NCI-H1092 treated with DMSO at 0.1 percent for 48 hours (cell line): ENCODE measurements at regions not wholly inside any gene's neighbourhood (a gene's known extent, or its start where the extent isn't known, plus 50 kb on each side); places are given as distances from the start of the nearest gene placed in this dataset.

ENCODE experiments used
- DNase-seq: peaks from one replicate; lab custom pipeline; 2025; lab: John Stamatoyannopoulos, UW

DNA sequence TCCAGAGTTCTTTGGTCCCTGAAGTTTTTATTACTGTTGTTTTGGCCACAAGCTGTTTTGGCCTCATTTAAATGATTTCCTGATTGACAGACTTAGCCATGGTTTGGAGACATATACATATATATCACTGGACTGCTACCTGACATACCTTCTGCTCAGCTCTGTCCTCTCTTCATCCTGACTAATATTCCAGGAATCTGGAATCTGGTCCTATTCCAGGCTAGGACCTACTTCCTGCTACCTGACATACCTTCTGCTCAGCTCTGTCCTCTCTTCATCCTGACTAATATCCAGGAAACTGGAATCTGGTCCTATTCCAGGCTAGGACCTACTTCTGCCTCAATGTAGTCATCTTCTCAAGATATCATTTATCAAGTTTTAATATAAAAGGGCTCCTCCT, 724.4 kb upstream of the ROBO1 start:
- no peak for DNase-seq

DNA sequence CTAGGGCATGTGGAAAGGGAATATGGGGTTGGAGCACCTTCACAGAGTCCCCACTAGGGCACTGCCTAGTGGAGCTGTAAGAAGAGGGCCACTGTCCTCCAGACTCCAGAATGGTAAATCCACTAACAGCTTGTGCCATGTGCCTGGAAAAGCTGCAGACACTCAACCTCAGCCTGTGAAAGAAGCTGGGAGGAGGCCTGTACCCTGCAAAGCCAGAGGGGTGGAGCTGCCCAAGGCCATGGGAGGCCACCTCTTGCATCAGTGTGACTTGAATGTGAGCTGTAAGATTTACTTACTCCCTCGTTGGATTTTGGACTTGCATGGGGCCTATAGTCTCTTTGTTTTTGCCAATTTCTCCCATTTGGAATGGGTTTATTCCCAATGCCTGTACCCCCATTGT, 705.2 kb upstream of the ROBO1 start:
- DNase-seq = no peak

DNA sequence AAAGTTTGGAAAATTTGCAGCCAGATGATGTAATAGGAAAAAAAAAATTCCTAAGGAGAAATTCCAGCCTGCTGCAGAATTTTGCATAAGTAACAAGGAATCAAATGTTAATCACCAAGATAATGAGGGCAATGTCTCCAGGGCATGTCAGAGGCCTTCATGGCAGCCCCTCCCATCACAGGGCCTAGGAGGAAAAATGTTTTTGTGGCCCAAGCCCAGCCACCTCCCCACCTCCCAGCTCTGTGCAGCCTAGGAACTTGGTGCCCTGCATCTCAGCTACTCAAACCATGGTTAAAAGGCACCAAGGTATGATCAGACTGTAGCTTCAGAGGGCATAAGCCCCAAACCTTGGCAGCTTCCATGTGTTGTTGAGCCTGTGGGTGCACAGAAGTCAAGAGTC, 704.7 kb upstream of the ROBO1 start:
- DNase-seq = no peak

DNA sequence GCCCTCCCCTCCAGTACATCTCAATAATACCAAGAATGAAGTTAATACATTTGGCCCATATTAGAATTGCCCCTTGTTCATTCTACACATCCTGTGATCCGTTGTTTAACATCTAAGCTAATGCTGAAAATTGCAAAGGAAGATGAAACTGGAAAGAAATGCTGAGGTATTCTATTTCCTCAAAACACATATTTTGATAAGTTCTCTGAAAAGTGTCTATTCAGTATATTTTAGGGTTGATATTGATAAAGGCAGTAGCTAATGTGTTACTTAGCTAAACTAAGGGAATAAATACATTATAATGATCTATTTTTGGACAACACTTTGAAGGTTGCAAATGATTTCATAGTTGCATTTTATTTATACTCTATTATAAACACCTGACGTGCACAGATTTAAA, 702.6 kb upstream of the ROBO1 start:
- no peak for DNase-seq

DNA sequence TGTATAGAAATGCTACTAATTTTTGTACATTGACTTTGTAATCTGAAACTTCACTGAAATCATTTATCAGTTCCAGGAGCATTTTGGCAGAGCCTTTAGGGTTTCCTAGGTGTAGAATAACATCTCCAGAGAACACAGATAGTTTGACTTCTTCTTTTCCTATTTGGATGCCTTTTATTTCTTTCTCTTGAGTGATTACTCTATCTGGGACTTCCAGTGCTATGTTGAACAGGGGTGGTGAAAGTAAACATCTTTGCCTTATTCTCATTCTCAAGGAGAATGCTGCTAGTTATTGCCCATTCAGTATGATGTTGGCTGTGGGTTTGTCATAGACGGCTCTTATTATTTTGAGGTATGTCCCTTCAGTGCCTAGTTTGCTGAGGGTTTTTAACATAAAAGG, 697.9 kb upstream of the ROBO1 start:
- no peak for DNase-seq

DNA sequence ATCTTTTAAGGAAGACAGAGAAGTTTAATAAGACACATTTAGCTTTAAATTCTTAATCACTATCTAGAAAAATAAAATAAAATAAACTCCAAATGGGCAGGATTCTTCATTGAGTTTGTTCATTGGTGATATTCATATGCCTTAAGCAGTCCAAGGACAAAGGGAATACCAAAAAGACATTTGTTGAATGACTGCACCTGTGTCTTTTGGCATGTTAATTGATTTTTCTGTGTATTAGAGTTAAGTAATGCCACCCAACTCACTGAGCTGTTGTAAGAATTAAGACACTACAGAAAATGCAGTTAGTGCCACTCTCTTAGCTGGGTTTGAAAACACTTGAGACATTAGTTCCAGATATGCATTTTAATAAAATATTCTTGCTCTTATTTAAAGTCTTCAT, 683.6 kb upstream of the ROBO1 start:
- no peak for DNase-seq

DNA sequence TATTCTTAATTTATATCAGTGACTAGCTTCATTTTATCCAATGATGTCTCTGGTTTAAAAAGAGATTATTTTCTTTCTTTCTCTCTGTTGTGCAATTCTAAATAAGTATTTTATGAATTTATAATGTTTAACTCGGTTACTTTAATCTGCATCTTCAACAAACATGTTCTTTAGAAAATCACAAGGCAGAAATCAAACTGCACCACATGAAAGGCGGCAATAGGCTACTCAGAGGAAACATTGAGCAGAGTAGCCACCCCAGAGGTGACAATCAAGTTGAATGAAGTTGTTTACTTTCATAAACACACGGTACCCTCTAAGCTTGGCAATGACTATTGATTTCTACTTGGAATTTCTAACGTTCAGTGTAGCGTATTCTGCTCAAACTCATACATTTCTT, 677.8 kb upstream of the ROBO1 start:
- DNase-seq = no peak

DNA sequence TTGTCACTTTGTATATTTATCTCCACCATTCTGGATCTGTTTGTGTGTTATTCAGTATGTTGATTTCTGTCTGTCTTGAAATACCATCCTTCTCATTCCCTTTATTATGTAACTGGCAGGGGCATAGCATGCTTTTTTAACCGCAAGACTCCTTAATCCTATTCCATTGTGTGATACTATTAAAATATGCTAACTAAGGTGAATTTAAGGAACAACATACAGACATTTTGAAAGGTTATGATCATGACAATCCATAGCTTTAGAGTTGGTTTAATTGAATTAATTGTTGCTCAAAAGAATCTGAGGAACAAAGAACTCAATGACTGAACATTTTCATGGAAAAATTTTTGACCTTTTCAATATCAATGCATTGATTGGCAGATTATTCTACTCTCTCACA, 677.3 kb upstream of the ROBO1 start:
- DNase-seq = no peak

DNA sequence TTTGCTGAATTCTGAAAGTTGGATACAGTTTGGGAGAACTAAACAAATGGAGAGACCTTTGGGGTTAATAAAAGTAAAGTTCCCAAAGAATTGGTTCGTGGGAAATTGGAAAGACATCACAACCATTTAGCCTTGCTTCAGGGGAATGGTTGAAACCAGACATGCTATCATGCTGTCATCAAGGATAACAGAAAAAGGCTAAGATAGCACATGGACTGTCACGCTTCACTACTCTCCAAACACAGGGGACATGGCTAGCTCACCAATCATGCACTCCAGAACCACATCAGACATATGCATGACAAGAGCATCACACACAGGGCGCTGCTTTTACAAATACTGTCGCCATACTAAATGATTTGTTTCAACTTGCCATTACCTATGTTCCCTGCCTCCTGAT, 671.7 kb upstream of the ROBO1 start:
- no peak for DNase-seq

DNA sequence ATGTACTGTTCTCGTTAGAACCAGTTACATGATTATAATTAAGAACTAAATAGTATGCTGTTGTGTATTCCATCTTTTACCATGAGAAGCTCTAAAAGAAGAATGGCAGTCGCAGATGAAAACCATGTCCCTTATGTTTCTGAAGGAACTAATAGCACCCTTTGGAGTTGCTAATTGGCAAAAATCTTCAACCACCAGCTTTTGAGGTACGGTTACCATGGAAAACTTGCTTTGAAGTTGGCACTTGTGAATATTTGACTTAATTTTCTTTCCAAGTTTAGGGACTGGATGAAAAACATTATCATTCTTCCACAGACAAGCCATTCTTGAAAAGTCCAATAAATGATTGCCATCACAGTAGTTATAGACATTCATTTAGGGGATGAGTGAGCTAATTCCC, 666.6 kb upstream of the ROBO1 start:
- no peak for DNase-seq

DNA sequence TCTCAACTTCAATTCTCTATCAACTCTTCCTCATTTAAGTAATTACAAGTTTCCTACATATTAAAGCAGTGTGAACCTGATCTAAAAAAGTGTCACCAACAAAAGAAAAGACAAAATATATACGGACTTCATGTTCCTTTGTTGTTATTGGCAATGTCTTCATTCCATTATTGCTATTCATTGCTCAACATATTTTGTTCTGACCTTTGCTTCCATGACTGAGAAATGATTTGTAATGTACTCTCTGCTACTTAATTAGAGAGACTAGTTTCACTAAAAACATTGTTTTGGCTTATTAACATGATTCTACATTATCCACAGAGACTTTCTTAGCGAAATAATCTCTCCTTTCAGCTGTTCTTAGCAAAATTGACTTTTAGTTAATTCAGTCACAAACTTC, 657.2 kb upstream of the ROBO1 start:
- DNase-seq = no peak

DNA sequence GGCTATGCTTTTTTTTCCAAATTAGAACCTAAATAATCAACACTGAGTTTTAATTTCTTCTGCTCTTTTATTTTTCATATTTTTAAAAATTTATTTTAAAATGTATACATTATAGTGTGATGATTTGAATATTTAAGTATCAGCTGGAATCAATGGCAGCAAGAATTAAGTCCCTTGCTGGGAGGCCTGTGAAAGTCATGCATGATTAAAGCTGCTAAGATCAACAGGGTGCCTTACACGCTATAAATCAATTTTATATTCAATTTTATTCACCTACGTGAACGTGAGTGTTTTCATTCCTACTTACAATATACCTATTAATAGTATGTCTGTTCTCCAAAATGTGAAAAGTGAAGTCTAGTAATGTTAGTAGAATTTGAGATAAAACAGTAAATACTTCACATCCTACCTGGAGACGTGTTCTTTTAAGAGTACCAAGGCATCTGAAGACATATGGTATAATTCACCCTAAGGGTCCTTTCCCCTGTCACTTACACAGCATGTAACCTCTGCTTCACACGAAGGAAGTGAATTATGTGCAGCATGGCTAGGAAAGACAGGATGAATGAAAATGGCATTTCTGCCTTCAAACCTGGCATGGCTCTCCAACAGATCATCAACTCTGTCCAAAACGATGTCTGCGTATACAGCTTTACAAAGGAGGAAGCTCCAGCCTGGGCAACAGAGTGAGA, 640.4 kb upstream of the ROBO1 start:
- no peak for DNase-seq

DNA sequence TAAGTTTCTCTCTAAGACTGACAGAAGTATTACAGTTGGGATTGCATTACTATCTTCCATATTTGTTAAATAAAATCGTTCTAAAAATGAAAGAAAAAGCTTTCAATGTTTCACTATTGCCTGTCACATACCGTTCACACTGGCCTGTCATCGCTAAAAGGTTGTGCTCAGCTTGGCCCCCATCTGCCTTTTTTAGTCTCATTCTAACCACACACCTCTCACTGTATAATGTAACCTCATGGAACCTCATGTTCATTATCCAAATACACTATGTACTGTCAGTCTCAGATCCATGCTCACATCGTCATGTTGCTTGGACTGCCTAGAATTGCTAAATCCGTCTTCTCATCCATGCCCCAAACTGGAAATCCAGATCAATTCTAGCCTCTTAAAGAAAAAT, 637.8 kb upstream of the ROBO1 start:
- DNase-seq = no peak

DNA sequence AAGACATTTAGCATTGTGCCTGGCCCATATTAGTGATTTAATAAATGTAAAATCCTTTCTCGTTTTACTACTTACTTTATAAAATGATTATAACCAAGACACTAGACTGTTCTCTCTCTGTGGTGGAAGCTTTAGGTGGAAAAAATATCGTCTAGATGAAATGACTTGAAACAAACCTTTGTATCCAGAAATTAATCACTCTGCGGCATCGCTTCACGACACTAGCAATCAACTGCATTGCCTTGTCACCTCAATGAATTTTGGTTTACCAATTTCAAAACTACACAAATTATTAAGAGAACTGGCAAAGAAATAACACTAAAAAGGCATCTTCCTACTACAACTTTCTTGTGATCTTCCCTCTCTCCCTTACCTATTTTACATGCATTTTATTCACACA, 627.2 kb upstream of the ROBO1 start:
- no peak for DNase-seq

DNA sequence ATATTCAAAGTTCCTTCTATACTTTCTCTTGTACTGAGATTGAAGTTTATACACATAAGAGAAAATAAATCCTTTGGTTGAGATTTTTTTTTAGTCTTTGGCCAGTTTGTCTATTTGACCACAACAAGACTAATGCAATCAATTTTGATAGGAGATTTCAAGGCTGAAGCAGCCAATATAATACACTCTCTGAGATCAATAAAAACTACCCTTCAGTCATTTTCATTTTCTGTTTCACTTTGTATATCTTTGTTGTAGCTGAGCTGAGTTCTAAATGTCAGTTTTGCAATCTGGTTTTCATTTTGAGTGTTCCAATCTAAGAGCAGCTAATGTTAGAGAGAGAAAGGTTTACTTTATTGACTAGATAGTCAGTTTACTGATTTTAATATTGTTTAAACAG, 623.8 kb upstream of the ROBO1 start:
- DNase-seq = no peak

DNA sequence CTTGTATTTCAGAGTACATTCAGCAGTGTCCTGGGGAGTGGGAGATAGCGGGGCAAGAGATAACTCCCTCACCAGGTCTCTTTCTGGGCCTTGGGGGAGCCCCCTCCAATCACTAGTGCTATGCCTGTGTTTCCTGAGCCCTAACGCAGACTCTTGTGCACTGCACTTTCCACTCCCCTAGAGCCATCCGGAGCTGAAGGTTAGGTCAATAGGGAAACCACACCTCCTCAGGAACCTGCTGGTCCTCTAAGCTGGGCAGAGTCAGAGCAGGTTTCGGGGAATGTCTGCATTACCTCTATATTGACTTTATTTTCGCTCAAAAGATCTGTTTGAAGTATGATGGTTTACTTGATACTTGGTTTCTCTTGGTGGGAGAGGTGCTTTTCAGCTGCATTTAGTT, 617.0 kb upstream of the ROBO1 start:
- no peak for DNase-seq

DNA sequence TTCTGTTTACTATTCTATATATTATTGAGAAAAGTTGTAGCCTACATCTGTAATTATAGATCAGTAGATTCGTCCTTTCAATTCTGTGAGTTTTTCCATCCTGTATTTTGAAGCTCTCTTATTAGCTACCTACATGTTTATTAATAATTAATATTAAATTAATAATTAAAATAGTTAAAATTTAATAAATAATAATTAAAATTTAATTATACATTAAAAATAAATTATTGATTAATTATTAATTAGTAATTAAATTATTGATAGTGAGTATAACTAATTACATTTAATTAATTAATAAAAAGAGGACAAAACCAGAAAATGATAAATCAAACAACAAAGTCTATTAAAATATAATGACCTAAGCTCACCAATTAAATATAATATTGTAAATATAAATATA, 606.6 kb upstream of the ROBO1 start:
- no peak for DNase-seq

DNA sequence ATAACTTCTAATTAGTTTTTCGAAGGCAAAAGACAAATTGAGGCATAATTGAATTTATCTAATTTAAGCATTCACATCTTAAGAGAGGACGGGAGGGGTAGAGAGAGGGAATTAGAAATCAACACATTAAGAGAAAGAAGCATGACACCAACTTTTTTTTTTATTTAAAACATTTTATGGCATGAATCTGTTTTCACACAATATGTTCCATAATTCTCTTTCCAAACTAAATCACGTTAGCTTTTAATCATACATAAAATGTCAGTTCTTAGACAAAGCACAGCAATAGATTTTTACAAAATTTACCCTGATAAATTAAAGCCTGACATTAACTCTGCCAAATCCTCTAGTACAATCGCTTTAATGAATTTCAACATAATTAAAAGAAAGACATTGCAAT, 600.8 kb upstream of the ROBO1 start:
- DNase-seq = no peak

DNA sequence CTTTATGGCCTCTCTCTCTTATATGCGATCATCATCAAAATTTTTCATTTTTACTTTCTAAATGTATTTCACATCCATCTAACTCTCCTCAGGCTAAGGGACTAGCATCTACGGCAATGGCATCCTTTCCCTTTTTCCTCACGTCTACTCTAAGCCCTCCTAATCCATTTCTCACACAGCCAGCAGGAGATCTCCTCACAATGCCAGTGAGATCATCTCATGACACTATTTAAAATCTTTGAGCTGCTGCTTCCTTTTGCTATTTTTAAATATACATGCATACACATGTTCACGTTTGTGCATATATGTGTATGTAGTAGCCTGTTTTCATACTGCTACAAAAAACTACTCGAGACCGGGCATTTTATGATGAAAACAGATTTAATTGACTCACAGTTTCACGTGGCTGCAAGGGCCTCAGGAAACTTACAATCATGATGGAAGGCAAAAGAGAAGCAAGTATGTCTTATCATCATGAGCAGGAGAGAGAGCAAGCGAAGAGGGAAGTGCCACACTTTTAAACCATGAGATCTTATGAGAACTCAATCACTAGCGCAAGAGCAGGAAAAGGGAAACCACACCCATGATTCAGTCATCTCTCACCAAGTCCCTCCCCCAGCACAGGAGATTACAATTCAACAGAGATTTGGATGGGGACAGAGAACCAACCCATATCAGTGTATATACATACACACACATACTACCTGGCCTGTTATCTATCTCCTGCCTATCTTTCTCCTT, 599.2 kb upstream of the ROBO1 start:
- DNase-seq = no peak

DNA sequence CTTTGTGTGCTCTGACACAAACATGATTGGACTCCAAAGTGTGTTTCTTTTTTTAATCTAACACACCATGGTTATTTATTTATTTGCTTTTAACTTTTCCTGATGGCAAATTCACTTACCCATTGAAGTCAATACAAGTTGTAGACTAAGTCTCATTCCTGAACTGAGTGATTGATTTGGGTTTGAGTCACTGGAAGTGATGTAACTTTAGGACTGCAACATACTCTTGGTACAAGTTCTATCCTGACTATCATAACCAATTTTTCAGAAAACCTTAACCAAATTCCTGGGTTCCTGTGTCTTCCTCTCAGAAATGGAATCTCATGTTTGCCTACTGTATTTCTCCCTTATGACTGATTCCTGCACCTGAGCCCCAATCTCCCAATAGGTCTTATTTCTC, 590.0 kb upstream of the ROBO1 start:
- no peak for DNase-seq

DNA sequence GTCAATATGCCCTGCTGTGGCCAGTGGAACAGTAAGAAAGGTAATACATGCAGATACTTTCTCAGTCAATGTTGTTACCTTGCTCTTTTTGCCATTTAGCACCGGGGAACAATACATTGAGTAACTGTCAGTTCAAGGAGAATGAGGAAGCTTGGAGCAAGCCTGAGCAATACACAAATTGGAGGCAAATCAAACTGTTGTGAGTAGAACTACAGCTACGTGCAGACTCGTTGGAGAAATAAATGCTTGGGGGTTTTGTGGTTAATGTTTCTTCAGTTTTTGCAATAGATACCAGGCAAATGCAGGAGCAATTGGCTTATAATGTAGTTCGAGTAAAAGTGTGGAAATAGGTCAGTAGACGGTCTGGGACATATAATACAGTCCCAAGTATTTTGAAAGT, 587.3 kb upstream of the ROBO1 start:
- DNase-seq = no peak

DNA sequence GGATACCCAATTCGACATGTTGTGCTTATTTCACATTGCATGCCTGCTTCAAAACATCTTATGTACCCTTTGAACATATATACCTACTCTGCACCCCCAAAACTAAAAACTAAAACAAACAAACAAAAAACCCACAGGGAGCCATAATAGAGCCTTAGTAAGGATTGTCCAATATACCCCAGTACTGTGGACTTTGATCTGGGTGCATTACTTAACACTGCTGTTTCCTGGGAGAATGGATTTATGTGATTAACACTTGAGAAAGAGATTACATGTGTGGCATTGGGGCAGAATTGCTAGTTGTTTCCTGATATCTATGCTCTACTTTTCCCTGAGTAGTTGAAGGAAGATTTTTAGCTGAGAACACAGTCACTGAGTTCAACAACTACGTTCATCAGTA, 583.4 kb upstream of the ROBO1 start:
- DNase-seq = no peak

DNA sequence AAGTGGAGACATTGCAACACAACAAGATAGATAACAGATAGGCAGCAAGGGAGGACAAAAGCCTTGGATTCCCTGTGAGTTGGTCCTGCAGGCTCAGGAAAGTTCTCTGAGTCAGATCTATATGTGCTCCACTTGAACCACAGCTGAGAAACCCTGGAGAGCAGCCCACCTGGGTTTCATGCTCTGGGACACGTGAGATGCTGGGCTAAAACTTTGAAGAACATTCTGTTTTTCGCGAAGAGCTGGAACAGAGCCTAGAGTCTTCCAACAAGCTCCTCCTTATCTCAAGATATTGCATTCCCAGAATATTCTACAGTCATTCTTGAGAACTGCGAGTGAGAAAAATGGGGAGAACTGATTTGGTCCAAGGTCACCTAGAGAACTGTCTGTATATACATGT, 583.0 kb upstream of the ROBO1 start:
- no peak for DNase-seq

DNA sequence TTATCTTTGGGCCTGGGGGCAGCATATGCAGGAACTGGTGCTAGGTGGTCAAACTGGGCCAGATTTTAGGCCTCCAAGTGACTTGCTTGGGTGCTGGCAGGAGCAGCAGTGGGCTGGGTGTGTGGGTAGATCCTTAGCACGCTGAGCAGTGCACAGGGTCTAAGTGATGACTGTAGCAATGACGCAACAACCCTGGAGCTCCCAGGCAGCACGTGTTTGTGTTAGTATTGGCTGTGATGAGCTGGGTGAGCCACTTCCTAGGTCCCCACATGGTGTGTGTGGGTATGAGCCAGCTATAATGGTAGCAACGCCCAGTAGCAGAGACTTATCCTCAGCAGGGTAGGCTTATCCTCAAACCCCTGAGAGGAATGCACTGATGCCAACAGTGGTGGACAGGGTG, 570.6 kb upstream of the ROBO1 start:
- no peak for DNase-seq
